ENCODE measurements at regions not wholly inside any gene's neighbourhood (a gene's known extent, or its start where the extent isn't known, plus 50 kb on each side); places are given as distances from the start of the nearest gene placed in this dataset.

DNA sequence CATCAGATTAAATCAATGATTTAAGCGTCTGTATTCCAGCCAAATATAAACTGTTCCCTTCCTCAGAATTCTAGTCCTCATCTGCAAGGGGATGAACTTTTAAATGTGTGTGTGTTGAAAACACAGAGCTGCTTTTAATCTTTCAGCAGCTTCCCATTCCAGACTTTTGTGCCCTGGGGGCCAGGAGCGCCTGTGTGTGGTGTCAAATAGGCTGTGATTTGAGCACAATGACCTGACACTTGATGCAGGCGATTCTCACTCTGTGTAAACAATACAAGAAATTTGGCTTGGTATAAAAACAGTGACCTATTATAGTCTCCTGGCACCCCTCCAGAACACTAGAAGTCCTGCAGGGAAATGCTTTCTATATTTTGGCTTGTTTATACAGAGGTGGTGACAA lies 274.6 kb upstream of the ROPN1 start:
- ChIA-PET POLR2A (no interaction called here), CTCF (no interaction called here)

DNA sequence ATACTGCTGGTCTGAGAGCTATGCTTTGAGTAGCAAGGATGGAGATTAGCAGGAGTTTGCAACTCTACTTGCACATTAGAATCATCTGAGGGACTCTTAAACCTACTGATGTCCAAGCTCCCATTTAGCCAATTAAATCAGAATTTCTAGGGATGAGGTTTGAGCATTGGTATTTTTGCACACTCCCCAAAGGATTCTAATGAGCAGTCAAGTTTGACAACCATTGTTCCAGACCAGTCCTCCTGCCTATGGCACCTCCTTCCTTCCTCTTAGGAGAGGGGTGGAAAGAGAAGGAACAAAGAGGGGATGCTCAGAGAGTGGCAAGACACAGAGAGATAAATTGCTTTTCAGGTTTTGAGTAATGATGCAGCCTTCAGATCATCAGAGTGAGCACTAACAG lies 275.5 kb upstream of the ROPN1 start:
- ChIA-PET CTCF (no interaction called here), POLR2A (no interaction called here)

DNA sequence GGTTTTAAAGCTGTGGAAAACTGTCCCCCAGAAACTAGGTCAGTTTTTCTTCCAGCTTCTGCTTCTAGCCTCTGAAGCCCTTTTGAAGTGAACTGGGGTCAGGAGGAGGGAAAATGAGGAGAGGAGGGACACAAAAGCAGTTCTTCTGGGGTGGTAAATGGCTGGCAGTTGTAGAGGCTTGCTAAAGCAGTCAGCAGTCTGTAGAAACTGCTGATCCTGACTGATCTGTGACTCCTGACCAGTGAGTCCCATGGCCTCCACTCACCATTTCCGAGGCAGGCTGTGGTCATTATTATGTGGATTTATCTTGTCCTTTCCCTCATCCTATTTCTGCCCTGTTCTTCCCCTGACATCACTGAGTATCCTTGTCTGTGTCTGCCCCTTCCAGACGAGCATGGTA lies 276.4 kb upstream of the ROPN1 start:
- POLR2A ChIA-PET, result no interaction called here
- CTCF ChIA-PET, result no interaction called here

DNA sequence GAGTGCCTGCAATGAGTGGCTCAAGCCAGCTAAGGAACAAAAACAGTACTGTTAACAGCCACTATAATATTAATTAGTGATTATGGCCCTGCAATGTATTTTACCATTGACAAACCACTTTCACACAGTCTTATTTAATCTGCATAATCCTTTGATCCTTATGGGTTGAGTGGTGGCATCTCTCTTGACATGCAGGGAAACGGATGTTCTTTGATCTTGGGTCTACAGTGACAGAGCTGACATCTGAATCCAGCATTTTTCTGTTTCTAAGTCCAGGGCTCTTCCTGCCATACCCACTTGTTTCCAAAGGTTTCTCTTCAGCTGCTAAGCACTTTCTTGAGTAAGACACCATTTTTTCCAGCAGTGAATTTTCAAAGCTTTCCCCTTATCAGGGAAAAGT lies 277.7 kb upstream of the ROPN1 start:
- CTCF ChIA-PET, result no interaction called here
- POLR2A ChIA-PET, result no interaction called here

DNA sequence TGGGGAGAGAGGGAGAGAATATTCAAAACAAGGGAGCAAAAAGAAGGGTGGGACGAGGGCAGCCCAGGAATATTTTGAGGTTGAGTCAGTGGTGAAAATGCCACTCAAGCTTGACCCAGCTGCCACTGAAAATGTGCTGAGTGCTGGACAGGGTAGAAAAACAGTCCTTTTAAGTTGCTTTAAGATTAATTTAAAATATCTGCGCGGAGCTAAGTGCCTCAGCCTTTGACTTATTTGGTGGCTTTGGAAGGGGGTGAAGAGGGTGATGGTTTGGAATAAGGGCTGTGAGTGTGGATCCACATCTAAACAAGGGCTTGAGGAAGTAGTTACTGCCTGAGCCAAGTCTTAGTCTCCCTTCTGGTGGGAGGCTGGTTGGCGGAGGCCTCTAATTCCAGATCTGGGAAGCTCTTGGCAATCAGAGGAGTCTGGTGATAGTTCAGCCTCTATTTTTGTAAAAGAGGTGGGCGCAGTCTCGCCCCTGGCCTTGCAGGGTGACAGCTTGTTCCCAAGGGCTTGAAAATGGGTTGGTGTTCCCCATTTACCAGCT lies 280.8 kb upstream of the ROPN1 start:
- ChIA-PET CTCF (no interaction called here), POLR2A (no interaction called here)

DNA sequence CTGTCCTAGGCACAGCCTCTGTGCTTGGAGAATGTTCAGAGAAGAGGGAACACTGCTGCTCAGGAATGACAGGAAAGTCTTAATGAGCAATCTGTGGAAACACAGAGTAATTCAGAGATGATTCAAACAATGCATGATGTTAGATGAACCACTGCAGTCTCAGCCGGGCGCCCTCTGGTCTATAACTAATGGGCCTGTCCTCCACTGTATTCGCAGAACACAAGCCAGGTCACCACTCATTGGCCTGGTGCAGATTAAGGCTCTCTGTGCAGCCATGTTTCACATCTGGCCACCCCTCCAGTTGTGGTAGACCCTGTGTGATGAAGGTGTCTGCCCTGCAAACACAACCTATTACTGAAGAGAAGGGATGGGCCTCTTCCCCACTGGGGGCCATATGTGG lies 281.7 kb upstream of the ROPN1 start:
- CTCF ChIA-PET, result no interaction called here
- POLR2A ChIA-PET, result no interaction called here

DNA sequence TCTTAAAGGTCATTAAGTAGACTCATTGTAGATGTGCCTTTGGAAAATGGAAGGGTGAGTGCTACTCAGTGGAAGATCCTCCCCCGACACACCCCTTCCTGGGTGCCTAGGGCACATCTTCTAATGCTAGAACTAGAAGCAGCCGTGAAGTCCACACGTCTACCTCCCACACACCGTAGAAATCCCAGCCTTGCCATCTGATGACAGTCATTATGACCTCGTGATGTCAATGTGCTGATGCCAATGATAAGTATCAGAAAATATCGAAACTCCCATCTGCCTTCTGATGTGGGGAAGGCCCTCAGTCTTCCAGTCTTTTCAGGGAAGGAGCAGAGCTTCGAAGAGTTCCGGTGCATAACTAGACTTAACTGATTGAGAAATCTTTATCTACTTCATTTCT lies 282.1 kb upstream of the ROPN1 start:
- POLR2A ChIA-PET, result no interaction called here
- CTCF ChIA-PET, result no interaction called here

DNA sequence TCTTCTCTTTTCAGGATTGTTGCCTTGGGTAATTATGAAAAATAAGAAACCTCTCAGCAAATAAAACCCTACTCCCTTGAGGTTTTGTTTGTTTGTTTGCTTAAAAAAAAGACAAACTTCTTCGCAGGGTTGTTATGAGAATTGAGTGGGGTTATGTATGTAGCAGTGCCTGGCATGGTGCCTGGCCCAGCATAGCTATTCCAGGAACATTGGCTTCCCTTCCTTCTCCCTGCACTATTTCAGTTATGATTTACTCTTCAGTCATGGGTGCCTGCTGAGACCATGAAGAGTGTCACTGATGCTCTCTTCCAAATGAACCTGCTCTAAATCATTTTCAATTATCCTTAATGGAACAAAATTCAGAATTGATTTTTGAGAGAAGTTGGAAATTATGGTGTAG lies 283.5 kb upstream of the ROPN1 start:
- ChIA-PET POLR2A (no interaction called here), CTCF (no interaction called here)

DNA sequence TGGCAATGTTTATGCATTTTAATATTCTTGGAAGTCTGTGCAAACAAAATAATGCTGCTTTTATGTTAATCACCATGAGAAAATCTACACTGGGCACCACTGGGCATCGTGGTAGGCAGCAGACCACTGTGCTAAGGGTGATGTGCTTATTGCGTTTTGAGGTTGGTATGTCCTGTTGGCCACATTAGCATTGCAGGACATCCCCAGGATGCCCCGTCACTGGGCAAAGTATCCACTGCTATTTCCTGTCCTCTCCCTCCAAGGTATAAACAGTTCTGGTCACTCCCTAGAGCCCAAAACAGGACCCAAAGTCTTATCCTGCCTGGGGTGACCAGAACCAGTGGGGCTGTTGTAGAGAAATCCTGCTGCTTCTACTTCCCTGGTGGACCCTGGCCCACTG lies 284.2 kb upstream of the ROPN1 start:
- CTCF ChIA-PET, result no interaction called here
- POLR2A ChIA-PET, result no interaction called here

DNA sequence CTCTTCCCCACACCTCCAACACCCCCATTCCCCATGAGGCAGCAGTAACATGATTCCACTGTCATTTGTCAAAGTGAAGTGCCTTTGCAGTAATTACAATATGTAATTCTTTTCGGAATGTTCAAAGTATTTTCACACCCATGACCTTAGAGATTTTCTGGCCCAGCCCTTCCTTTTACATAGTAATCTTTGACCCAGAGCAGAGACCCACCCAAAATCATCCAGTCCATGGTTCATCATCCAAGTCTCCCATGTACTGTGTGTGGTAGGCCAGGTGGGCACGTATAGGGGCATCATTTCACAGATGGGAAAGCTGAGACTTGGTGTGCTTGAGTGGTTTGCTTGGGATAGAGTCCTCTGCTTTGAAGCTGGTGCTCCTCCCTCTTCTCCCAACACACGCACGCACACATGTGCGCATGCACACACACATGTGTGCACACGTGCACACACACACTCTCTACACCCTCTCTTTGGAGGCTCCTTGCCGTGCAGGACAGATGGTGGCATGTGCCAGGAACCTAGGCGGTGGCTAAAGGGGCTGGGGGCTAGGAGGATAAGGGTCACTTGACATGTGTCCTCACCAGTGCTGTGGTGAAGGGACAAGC lies 284.7 kb upstream of the ROPN1 start:
- ChIA-PET POLR2A (no interaction called here), CTCF (no interaction called here)

DNA sequence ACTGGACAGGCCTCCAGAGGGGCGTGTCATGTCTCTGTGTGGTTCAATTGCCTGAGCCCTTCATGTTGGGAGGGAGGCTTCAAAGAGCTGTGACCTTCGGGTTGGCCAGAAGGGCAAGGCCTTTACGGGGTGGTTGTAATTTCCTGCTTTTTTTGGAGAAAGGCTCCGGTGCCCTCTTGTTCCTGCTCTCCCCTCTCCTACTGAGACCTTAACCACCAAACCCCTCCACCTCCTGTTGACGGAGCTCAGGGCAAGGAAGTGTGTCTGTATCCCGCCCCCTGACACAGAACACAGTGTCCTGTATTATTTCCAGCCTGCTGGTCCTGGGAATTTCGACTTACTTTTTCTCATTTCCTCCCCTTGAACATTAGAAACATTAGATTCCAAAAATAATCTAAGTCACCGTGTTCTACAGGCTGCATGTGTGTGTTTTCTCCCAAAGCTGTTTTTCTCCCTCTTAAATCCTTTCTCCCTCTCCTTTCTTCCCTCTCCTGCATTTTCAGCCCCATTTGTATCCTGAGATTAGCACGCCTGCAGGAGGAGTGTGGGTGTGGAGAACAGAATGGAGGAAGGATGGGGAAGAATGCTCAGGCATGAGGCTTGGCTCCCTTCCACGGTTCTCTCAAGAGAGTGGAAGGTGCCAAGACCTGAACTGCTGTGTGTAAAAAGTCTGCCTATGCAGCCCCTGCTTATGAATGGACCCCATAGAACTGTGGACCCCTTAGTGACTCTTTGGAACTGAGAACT lies 285.4 kb upstream of the ROPN1 start:
- ChIA-PET POLR2A (no interaction called here), CTCF (no interaction called here)

DNA sequence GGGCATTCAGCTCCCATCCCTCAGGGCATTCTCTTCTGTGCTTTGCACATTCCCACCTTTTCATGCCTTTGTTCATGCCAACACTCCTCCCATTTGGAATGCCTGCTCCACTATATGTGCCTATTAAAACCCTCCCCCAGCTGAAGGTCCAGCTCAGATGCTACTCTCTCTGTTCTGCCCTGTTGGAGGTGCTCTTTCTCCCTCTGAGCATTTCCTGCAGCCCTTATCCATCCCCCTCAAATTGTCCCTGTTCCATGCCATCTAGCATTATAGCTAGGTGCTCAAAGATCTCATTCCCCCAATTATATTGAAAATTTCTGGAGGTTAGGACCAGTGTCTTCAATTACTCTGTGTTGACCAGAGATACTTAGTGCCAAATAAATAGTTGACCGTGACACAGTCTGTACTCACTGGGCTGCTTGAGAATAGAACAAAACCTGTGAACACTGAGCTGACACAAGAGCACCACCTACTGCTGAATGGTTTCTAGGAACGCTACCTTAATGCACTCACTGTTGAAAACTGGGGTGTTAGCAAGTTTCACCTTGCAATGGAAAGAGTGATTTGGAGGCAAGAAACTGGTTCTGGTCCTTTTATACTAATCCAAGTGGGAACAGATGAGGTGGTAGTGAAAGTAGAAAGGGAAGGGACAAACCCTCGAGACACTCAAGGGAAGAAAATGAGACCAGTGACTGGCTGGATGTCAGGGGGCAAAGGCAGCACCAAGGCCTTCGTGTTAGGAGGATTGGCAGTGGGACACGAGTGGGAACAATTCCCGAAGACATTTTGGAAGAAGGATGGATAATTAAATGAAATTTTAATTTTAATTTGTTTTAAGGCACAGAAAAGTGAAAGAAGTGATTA lies 289.8 kb upstream of the ROPN1 start:
- POLR2A ChIA-PET, result no interaction called here
- CTCF ChIA-PET, result no interaction called here

DNA sequence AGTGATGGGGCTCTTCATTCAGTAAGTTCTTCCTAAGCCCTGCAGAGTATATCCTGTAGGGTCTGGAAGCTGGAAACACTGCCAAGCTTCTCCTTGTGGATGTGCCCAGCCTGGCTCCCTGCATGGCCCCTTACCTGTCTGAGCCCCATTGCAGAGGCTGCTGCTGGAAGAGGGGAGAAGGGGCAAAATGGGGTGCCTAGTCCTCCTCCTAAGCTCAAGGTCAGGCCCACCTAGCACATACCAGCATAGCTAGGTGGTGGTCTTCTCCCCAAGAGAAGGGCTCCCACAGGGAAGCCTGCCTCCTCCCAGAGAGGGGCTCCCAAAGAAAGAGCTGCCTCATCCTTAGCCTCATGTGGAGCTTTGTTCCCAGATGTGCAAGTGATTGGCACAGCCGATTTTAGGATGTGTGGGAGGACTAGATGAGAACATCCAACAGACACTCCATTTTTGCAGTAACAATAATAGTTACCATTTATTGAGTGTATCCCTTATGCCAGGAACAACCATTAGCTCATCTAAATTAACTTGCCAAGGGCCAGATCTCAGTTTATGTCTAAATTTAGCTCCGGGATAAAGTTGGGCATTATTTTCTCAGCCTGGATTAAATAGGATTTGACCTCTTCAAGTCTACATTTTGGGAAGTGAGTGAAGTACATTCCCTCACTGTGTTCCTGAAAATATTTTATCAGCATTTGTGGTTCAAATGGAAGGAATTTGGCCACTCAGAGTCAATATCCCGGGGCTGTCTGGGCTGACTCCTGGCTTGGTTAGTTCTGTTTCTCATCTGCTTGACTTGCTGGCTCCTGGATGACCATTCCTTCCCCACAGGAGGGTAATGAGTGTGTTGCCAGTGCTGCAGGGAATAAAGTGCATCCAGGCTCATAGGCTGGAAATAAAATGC lies 291.1 kb upstream of the ROPN1 start:
- POLR2A ChIA-PET, result no interaction called here
- CTCF ChIA-PET, result no interaction called here

DNA sequence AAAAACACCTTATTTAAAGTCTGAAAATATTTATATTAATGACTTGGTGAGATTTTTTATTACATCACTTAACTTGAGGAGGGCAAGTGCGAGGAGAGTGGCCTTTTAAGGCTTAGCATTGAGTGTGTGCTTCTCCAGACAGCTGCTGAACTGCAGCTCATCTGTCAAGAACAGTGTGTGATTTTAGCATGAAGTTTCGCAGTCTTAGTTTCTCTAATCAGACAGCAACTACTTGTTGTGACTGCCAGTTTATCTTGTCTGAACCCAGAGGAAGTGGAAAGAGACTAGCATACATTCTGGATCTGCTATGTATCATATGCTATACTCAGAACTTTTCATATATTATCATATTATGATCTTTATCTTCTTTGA lies 291.7 kb upstream of the ROPN1 start:
- POLR2A ChIA-PET, result no interaction called here

DNA sequence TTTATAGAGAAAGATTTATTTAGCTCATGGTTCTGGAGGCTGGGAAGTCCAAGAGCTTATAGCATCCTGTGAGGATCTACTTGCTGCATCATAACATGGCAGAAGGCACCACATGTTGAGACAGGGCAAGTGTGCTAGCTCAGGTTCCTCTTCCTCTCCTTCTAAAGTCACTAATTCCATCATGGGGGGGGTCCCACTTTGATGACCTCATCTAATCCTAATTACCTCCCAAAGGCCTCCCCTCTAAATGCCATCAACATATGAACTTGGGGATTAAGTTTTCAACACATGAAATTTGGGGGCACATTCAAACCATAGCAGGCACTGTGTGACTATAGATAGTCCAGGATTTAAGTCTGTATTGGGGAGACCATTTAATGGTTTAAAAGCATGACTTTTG lies 297.1 kb upstream of the ROPN1 start:
- ChIA-PET POLR2A (no interaction called here), CTCF (no interaction called here)

More for the DNA sequence above, 291.7 kb upstream of the ROPN1 start:
- CTCF ChIA-PET, result no interaction called here

DNA sequence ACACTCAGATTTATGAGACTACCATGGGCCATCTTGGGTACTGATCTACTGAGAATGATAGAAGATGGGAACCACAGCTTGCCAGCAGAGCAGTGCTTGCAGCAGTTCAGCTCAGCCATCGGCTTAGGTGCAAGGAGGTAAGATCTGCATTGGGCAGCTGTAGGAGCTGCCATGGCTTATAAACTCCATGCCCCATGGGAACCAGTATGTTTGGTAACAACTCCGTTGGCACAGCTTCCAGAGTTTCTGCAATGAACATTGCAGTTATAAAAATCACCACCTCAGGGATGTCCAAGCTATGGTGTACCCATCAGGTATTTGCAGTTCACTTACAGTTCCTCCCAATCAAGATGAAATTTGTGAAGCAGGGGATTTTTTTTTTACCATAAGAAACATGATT lies 299.1 kb upstream of the ROPN1 start:
- CTCF ChIA-PET, result no interaction called here
- POLR2A ChIA-PET, result no interaction called here

DNA sequence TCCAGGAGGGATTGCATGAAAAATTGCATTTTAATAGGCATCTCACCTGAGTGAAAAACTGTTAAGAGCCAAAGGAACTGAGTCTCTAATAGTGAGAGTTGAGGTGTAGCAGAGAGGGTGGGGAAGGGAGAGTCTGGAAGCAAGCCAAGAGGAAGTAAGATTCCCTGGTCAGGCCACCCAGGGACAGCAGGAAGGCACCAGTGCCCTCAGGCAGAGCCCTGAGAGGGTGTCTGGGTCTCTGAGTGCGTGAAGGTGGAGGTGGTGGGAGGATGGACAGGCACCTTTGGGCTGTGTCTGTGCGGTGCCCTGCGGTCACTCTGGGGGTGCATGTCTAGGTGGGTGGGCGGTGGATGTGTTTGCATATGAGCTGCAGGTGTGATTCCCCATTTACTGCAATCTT lies 300.4 kb upstream of the ROPN1 start:
- ChIA-PET POLR2A (no interaction called here), CTCF (no interaction called here)

DNA sequence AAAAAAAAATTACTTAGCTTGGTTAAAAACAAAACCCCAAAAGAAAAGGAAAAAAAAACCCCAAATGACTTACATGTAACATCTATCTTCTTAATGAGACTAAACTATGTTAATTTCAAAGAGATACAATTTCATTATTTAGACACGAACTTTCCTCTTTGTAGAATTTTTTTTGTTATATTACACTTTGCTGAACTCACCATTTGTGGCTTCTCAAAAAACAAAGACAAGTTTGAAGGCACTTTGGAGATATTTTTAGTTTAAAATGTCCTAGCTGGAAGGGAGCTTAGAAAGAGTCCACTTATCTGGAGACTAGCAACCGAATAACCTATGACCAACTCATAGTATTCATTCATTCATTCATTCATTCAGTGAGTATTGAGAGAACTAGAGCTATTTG lies 301.7 kb upstream of the ROPN1 start:
- POLR2A ChIA-PET, result no interaction called here
- CTCF ChIA-PET, result no interaction called here

DNA sequence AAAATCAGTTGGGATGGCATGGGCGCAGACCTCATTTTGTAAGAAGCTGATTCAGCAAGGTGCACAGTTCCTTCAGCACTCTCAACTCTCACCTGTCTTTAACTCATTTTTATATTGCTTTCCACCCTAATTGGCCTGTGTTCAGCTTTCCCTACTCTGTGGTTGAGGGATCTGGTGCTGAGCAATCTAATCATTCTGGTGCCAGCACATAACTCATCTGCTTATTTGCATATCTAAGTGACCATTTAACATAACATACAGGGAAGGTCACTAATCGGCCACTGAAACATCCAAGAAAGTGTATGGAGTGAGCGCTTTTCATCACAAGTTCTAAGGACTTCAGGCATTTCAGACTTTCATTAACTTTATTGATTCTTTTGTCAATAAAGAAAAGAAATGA lies 303.4 kb upstream of the ROPN1 start:
- ChIA-PET POLR2A (no interaction called here), CTCF (no interaction called here)

DNA sequence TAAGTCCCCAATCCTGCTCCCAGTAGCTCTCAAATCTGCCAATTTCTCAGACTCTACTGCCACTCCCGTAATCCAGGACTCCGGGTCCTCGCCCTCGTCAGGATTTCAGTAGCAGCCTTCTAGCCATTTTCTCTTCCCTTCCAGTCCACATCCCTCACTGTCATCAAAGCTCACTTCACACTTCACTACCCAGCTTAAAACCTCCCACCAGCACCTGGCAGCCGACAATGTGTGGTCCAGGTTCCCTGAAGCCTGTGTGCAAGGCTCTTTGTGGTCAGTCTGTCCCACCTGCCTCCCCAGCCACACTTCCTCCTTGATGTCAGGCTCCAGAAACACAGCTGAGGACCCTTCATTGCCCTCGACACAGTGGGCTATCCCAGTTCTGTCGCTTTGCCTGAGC lies 304.5 kb upstream of the ROPN1 start:
- POLR2A ChIA-PET, result no interaction called here

More for the DNA sequence above, 304.5 kb upstream of the ROPN1 start:
- CTCF ChIA-PET, result no interaction called here

All from activated CD8-positive, alpha-beta memory T cell treated with anti-CD3 and anti-CD28 coated beads for 36 hours (primary cell).